Activated CD8-positive, alpha-beta memory T cell treated with anti-CD3 and anti-CD28 coated beads, Interleukin-2, amount 10 ng/mL, durations not matched to agents 7 days and 5 days (primary cell): ENCODE measurements at regions not wholly inside any gene's neighbourhood (a gene's known extent, or its start where the extent isn't known, plus 50 kb on each side); places are given as distances from the start of the nearest gene placed in this dataset.

ENCODE experiments used
- ATAC-seq: fragments of 150-1000 bp; cut with Tn5 transposase; one replicate; pipeline ENCODE4 v1.10.0; 2021; ENCODE audit warnings: moderate library complexity
- CTCF ChIA-PET: fragments of 350-600 bp; sonication (Branson Sonifier 250); formaldehyde crosslinking; loops from one replicate; lab custom pipeline; 2021; ENCODE audit warnings: antibody characterized with exemption; lab: Charles Lee
- DNase-seq: peaks from one replicate; pipeline ENCODE4 v3.0.0-alpha.2; 2020
- H3K27ac Mint-ChIP-seq: one replicate; pipeline ENCODE4 v1.8.0; 2021; ENCODE audit warnings: mild to moderate bottlenecking, mixed read lengths
- H3K27me3 Mint-ChIP-seq: one replicate; pipeline ENCODE4 v1.8.0; 2021; ENCODE audit warnings: mixed read lengths
- H3K36me3 Mint-ChIP-seq: one replicate; pipeline ENCODE4 v1.8.0; 2021; ENCODE audit warnings: mild to moderate bottlenecking, mixed read lengths
- H3K4me1 Mint-ChIP-seq: one replicate; pipeline ENCODE4 v1.8.0; 2021; ENCODE audit warnings: mixed read lengths
- H3K4me3 Mint-ChIP-seq: one replicate; pipeline ENCODE4 v1.8.0; 2021; ENCODE audit warnings: mild to moderate bottlenecking, moderate library complexity, mixed read lengths
- H3K9me3 Mint-ChIP-seq: one replicate; pipeline ENCODE4 v1.8.0; 2022; ENCODE audit warnings: low read depth, mixed read lengths

DNA sequence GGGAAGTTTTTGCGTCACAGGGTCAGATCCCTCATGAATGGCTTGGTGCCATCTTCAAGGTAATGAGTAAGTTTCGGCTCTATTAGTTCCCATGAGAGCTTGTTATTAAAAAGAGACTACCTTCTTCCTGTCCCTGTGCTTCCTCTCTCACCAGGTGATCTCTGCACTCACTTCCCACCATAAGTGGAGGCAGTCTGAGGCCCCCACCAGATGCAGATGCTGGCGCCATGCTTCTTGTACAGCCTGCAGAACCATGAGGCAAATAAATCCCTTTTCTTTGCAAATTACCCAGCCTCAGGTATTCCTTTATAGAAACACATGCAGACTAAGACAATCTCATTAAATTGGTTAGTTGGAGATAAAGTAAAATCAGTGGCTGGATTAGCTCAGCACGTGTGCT is 75.6 kb upstream of the RFC3 start:
- no peak overlapping the region for H3K27ac Mint-ChIP-seq
- CTCF ChIA-PET: no interaction called here
- no peak overlapping the region for H3K4me3 Mint-ChIP-seq

DNA sequence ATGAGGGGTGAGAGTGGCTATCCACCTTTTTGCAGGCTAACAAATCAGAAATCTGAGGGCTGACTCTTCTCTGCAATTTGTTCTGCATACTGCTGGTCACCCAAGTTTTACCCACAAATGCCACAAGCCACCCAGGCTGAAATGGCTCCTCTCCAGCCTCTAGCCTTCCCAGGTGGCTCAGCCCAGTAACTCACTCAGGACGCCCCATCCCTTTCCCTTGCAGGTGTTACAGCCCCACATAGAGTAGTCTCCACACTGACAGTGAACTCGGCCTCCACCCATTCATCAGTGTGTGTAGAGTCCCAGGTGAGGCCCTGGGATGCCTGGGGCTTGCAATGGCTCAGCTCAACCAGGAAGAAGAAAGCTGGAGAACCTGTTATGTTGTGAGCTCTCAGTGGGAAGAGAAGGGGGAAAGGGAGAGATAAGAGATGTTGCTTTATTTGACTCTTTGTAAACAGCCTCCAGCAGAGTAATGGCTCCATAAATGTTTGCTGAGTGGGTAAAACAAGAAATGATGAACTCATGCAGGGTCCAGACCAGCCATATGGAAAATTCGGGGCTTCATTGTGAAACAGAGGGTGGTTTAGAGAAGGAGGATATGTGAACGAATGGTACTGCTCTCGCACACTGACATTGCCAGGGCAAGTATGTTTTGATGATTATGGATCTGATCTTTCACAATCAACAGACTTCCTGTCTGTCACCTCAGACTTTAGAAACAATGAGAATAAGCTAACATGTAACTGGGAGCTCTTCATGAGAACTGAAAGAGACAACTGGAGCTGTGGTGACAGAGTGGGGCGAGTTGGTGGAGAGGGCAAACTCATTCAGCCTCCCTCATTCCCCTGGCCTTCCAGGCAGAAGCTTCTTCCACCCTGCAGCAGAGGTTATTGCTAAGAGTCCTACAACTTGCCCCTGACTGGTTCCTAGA is 74.2 kb upstream of the RFC3 start:
- ATAC-seq: peak; percentile 65
- Mint-ChIP-seq H3K9me3 (no peaks in the 10 kb centered on the region), H3K4me3 (no peak overlapping the region), H3K27ac (peak overlapping the region; percentile 68), H3K36me3 (no peaks in the 10 kb centered on the region), H3K27me3 (no peaks in the 10 kb centered on the region), H3K4me1 (peaks cover 22% of the 10 kb centered on the region)
- CTCF ChIA-PET: interaction anchor here (1.0 kb wide), 1 partner anchor 46 kb away, joined by 3 read pairs; no protein-coding TSS in a partner anchor
- no peak for DNase-seq

More for the DNA sequence above, 75.6 kb upstream of the RFC3 start:
- no peak for ATAC-seq
- Mint-ChIP-seq H3K4me1 (peaks cover 22% of the 10 kb centered on the region), H3K27me3 (peaks cover 5% of the 10 kb centered on the region), H3K36me3 (no peaks in the 10 kb centered on the region), H3K9me3 (no peaks in the 10 kb centered on the region)
- DNase-seq: no peak

DNA sequence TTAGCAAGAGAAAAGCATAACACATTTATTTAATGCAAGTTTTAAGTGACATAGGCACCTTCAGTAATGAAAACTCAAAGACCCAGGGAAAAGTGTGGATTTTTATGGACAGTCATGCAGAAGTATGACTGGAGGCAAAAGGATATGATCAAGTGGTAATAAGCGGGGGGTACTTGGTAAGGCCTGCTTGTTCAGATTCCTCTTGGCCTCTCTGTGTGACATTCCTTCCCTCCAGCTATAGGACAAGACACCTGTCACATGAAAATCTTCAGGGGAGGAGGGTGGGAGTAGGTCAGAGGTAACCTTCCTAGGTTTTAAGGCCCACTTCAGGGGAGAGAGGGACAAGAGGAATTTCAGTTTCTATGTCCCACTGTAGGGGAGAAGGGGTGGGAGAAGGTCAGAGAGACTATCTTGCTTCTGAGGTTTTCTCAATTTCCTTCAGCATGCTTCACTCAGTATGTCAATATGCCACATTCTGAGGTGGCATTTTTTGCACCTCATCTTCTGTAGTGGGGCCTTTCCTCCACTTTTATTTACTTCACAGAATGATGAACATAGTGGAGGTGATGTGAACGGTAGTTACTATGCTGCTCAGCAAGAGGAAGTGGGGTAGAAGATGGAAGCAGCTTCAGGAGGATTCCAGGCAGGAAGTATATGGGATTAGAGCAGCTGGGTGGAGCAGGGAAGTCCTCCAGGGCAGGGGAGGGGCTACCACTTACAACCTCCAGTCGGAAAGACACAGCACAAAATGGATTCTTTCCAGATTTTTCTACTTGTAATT is 73.2 kb upstream of the RFC3 start:
- peak overlapping the region; percentile 25 for H3K27ac Mint-ChIP-seq
- H3K9me3 Mint-ChIP-seq: no peaks in the 10 kb centered on the region
- ATAC-seq (no peak), DNase-seq (no peak)
- H3K36me3 Mint-ChIP-seq: no peaks in the 10 kb centered on the region
- CTCF ChIA-PET: interaction anchor here (1.0 kb wide), 1 partner anchor 45 kb away, joined by 3 read pairs; no protein-coding TSS in a partner anchor
- H3K4me1 Mint-ChIP-seq: peaks cover 22% of the 10 kb centered on the region
- H3K4me3 Mint-ChIP-seq: no peak overlapping the region
- no peaks in the 10 kb centered on the region for H3K27me3 Mint-ChIP-seq

DNA sequence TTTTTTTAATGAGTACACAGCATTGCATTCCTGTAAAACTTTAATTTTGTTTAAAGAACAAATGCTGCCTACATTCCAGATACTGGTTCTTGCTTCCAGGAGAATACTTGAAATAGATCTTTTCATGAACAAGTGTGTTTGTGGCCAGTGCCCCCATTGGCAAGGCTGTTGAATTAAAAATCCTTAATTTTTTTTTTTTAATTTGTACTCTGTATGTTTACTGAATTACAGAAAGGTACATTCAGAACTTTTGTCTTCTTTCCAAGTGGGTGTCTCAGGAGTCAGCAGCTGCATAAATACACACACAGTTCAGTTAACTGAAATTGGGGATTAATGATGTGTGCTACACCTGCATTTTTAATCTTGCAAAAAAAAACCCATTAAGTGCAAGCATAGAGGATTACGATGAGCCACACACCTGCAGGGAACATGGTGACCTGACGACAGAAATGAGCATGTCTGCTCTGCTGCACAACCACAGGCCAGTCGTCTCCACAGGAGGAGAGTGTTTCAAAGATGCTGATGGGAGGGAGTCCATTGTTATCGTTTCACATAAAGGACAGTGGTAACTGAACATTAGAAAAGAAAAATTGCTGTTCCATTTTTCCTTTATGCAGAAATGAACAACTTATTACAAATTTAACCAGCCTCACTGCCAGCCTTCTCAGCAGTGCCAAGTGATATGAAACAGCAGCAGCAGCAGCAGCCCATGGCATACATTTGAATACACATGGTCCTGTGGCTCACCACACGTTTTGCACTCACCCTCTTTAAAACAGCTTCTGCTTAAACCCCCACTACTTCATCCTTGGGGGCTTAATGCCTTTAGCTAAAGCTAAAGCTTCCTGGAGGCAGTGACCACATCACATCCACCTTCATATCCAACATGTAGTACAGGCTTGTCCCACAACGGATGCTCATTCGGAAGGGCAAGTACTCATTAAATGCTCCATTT is 72.3 kb upstream of the RFC3 start:
- H3K4me3 Mint-ChIP-seq: no peak overlapping the region
- no peaks in the 10 kb centered on the region for H3K27me3 Mint-ChIP-seq
- no peaks in the 10 kb centered on the region for H3K9me3 Mint-ChIP-seq
- ATAC-seq (no peak), DNase-seq (no peak)
- H3K27ac Mint-ChIP-seq: no peak overlapping the region
- CTCF ChIA-PET: no interaction called here
- peaks cover 22% of the 10 kb centered on the region for H3K4me1 Mint-ChIP-seq
- no peaks in the 10 kb centered on the region for H3K36me3 Mint-ChIP-seq

DNA sequence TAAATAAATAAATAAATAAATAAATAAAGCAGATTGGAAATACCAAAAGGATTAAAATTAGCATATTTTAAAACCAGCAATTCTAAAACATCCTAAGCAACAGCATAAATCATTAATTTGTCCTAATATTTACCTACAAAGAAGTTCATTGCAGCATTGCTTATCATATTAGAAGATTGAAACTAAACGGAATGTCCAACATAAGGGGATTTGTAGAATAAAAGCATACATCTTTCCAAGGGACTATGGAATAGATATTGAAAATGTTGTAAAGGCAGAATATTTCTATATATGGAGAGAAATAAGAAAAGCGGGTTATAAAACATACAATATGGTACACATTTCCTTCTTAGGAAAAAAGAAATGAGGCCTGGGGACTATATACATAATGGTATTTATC is 71.1 kb upstream of the RFC3 start:
- ATAC-seq (no peak), DNase-seq (no peak)
- Mint-ChIP-seq H3K36me3 (no peaks in the 10 kb centered on the region), H3K27ac (no peak overlapping the region), H3K4me3 (no peak overlapping the region), H3K9me3 (no peaks in the 10 kb centered on the region), H3K27me3 (no peaks in the 10 kb centered on the region), H3K4me1 (peaks cover 22% of the 10 kb centered on the region)
- CTCF ChIA-PET: no interaction called here

DNA sequence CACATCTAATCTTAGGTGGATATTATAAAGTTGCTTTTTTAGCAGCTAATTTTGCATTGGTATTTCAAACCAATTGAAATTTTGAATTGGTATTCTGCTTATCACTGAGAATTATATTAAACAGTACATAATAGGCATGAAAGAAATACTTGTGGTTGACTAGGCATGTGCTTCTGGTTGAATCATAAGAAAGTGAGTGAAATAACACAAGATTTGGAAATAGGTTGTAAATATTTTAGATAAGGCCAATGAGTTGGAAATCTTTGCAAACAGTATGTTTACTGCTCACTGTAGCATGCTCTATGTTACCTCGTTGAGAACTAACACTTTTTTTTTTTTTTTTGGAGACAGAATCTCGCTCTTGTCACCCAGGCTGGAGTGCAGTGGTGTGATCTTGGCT is 66.8 kb upstream of the RFC3 start:
- H3K4me1 Mint-ChIP-seq: no peaks in the 10 kb centered on the region
- H3K9me3 Mint-ChIP-seq: no peaks in the 10 kb centered on the region
- ATAC-seq: no peak
- H3K27me3 Mint-ChIP-seq: peaks cover 16% of the 10 kb centered on the region
- DNase-seq: no peak
- H3K36me3 Mint-ChIP-seq: no peaks in the 10 kb centered on the region
- no peak overlapping the region for H3K27ac Mint-ChIP-seq
- CTCF ChIA-PET: no interaction called here
- H3K4me3 Mint-ChIP-seq: no peak overlapping the region

DNA sequence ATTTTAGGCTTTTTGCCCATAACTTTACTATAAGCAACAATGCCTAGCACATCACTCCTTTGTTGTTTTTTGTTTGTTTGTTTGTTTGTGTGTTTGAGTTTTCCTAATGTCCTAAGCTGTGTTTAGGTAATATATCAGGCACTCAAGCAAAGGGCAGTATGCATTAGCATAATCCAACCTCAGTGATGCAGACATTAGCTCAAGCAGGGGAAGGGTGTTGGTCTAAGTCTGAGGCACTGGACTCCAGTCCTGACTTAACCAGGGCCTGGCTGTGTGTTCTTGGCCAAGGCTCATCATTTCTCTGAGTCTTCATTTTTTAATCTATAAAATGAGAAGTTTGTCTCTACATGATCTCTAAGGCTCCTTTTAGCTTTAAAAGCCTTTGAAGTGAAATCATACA is 65.9 kb upstream of the RFC3 start:
- H3K27ac Mint-ChIP-seq: no peak overlapping the region
- H3K36me3 Mint-ChIP-seq: no peaks in the 10 kb centered on the region
- H3K4me3 Mint-ChIP-seq: no peak overlapping the region
- CTCF ChIA-PET: interaction anchor here (1.0 kb wide), 1 partner anchor 49 kb away, joined by 4 read pairs; no protein-coding TSS in a partner anchor
- ATAC-seq (no peak), DNase-seq (no peak)
- H3K4me1 Mint-ChIP-seq: no peaks in the 10 kb centered on the region
- no peaks in the 10 kb centered on the region for H3K9me3 Mint-ChIP-seq
- H3K27me3 Mint-ChIP-seq: peaks cover 16% of the 10 kb centered on the region

DNA sequence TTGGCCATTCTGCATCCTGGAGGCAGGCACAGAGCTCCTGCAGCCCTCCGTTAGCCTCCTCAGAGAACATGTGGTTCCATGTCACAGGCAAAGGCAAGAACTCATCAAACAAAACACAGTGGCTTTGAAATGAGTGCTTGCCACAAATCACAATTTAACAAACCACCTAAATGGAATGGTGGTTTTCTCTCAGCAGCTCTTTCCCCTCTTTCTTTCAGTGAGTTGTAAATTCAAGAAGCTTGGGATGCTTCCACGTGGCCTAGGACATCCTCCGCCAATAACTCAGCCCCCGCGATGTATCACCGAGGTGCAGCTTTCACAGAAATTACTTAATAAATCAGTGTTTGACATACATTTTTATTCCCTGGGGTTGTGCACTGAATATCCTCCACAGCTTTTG is 65.4 kb upstream of the RFC3 start:
- ATAC-seq (no peak), DNase-seq (no peak)
- Mint-ChIP-seq H3K4me1 (no peaks in the 10 kb centered on the region), H3K27me3 (peaks cover 16% of the 10 kb centered on the region), H3K9me3 (no peaks in the 10 kb centered on the region), H3K4me3 (no peak overlapping the region), H3K27ac (no peak overlapping the region), H3K36me3 (no peaks in the 10 kb centered on the region)
- CTCF ChIA-PET: interaction anchor here (1.0 kb wide), 1 partner anchor 48 kb away, joined by 4 read pairs; no protein-coding TSS in a partner anchor

DNA sequence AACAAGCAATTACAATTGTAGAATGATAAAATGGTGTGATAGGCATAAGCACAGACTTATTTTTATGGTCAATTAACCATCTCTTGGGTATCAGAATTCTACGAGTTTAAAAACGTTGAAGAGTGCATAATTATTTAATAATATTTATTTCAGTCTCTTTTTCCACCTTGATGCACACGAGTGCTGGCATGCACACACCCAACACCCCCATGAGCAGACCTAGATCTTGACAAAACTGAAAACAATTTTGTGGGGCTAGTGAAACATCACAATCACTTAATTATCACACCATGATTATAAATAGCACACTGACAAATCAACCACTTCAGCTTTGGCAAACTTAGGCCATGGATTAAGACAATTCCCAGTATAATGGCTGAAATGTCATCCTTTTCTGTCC is 61.0 kb upstream of the RFC3 start:
- no peaks in the 10 kb centered on the region for H3K4me1 Mint-ChIP-seq
- peaks cover 16% of the 10 kb centered on the region for H3K27me3 Mint-ChIP-seq
- ATAC-seq (no peak), DNase-seq (no peak)
- no peak overlapping the region for H3K4me3 Mint-ChIP-seq
- no peak overlapping the region for H3K27ac Mint-ChIP-seq
- H3K36me3 Mint-ChIP-seq: no peaks in the 10 kb centered on the region
- H3K9me3 Mint-ChIP-seq: no peaks in the 10 kb centered on the region
- CTCF ChIA-PET: no interaction called here

DNA sequence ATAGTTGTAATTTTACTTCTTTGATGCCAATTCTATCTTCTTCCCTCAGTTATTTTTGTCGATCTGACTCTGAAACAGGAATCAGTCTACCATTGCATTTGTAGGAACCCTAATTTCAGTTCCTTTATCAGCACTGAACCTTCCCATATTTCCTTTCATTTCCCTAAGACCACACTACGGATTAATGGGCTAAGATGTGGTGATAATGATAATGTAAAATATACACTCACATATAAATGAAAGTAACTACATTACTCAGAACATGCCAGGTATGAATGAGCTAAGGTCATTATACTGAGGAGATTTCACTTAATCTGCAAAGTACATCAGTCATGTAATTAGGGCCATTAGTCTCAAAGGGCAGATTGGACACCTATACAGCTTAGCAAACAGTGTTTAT is 60.2 kb upstream of the RFC3 start:
- CTCF ChIA-PET: no interaction called here
- DNase-seq (no peak), ATAC-seq (no peak)
- no peak overlapping the region for H3K4me3 Mint-ChIP-seq
- no peaks in the 10 kb centered on the region for H3K9me3 Mint-ChIP-seq
- H3K27ac Mint-ChIP-seq: no peak overlapping the region
- H3K36me3 Mint-ChIP-seq: no peaks in the 10 kb centered on the region
- peaks cover 11% of the 10 kb centered on the region for H3K27me3 Mint-ChIP-seq
- no peaks in the 10 kb centered on the region for H3K4me1 Mint-ChIP-seq

DNA sequence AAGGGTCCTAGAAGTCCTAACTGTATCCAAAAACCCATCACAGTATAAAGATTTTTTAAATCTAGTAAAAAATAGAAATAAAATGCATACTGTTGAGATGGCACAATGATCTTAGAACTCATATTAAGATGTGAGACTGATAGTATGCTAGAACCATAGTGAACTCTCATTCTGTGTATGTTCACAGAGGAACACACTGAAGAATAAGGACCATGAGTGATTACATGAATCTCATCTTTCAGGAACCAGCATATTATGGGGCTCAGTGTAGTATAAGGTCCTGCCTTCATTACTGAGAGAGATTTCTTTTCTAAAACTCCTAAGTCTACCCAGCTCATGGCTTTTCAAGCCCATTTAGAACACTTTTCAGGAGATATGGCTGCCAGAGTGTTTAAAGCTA is 59.8 kb upstream of the RFC3 start:
- no peaks in the 10 kb centered on the region for H3K36me3 Mint-ChIP-seq
- DNase-seq: no peak
- no peak for ATAC-seq
- no peaks in the 10 kb centered on the region for H3K9me3 Mint-ChIP-seq
- peaks cover 3% of the 10 kb centered on the region for H3K4me1 Mint-ChIP-seq
- H3K27ac Mint-ChIP-seq: no peak overlapping the region
- CTCF ChIA-PET: no interaction called here
- peaks cover 8% of the 10 kb centered on the region for H3K27me3 Mint-ChIP-seq
- H3K4me3 Mint-ChIP-seq: no peak overlapping the region

DNA sequence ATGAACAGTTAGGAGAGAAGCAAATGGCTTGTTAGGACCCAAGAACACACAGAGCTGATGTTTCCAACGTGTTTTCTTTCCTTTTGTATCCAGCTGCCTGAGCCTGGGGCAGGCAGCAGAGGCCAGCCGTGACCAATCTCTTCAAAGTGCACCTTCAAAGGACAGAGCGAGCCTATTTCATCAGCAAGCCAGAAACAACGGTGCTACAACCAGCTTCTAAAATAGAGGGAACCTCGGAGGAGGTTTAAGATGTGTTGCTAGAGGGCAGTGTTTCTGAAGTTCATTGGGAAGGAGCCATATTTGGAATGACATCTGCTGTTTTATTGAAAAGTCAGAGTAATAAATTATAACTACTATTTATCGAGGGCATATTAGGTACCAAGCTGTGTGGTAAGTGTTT is 56.2 kb upstream of the RFC3 start:
- peaks cover 6% of the 10 kb centered on the region for H3K4me1 Mint-ChIP-seq
- H3K27me3 Mint-ChIP-seq: peaks cover 11% of the 10 kb centered on the region
- DNase-seq: no peak
- no peak overlapping the region for H3K4me3 Mint-ChIP-seq
- no peaks in the 10 kb centered on the region for H3K9me3 Mint-ChIP-seq
- no peak overlapping the region for H3K27ac Mint-ChIP-seq
- ATAC-seq: no peak
- CTCF ChIA-PET: interaction anchor here (0.7 kb wide), 1 partner anchor 813 kb away, joined by 3 read pairs; no protein-coding TSS in a partner anchor
- H3K36me3 Mint-ChIP-seq: no peaks in the 10 kb centered on the region

DNA sequence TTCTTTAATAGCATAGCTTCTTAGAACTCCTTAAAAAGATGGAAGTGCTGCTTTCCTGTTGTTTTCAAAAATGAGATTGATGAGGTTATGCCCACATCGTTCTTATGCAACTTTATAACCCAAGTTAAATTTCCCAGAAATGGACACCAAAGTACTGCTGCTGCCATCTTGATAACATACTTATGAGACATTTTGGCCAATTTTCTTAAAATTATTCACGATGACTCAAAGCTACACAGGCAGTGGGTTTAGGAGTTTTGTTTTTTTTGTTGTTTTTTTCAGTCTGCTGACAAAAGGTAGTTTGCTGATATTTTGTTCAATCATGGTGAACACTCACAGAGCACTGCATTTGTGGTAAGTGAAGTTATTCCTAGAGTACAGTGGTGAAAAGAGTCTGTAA is 54.9 kb upstream of the RFC3 start:
- peaks cover 16% of the 10 kb centered on the region for H3K27me3 Mint-ChIP-seq
- peaks cover 6% of the 10 kb centered on the region for H3K4me1 Mint-ChIP-seq
- DNase-seq: no peak
- no peaks in the 10 kb centered on the region for H3K9me3 Mint-ChIP-seq
- peaks cover 4% of the 10 kb centered on the region for H3K36me3 Mint-ChIP-seq
- ATAC-seq: no peak
- H3K27ac Mint-ChIP-seq: no peak overlapping the region
- CTCF ChIA-PET: no interaction called here
- H3K4me3 Mint-ChIP-seq: no peak overlapping the region
